KOPT-K1 (cell line): ENCODE measurements at regions not wholly inside any gene's neighbourhood (a gene's known extent, or its start where the extent isn't known, plus 50 kb on each side); places are given as distances from the start of the nearest gene placed in this dataset.

Experiments used
- H3K27ac ChIP-seq: fragments of 200-600 bp; sonication (generic); 2 replicates; pipeline ENCODE4 v1.5.1; 2016; ENCODE audit warnings: antibody characterized with exemption, mild to moderate bottlenecking, low read depth, low read length; ENCODE audit not compliant: poor library complexity, severe bottlenecking
- H3K36me3 ChIP-seq: fragments of 200-600 bp; sonication (generic); 2 replicates; pipeline ENCODE4 v1.5.1; 2017; ENCODE audit warnings: antibody characterized with exemption, mild to moderate bottlenecking, low read length, moderate library complexity; ENCODE audit not compliant: insufficient read depth
- H3K9me3 ChIP-seq: fragments of 200-600 bp; sonication (generic); 2 replicates; pipeline ENCODE4 v1.5.1; 2017; ENCODE audit warnings: antibody characterized with exemption, low read length, mild to moderate bottlenecking; ENCODE audit not compliant: insufficient read depth, poor library complexity, severe bottlenecking

- Histone ChIP-seq H3K27ac (no peak overlapping the region), H3K36me3 (no peaks in the 10 kb centered on the region), H3K9me3 (no peaks in the 10 kb centered on the region)
These were observed 663.4 kb upstream of the TENM4 start for GRCh38 chr11:80104191-80104590.

- H3K36me3 ChIP-seq, result no peaks in the 10 kb centered on the region
- H3K27ac ChIP-seq, result no peak overlapping the region
- no peaks in the 10 kb centered on the region for H3K9me3 ChIP-seq
These were observed 662.5 kb upstream of the TENM4 start for GRCh38 chr11:80103142-80103859.

GRCh38 chr11:80097146-80097545 lies 656.3 kb upstream of the TENM4 start:
- no peaks in the 10 kb centered on the region for H3K9me3 ChIP-seq
- H3K36me3 ChIP-seq, result no peaks in the 10 kb centered on the region
- no peak overlapping the region for H3K27ac ChIP-seq

GRCh38 chr11:80096736-80097135 lies 655.9 kb upstream of the TENM4 start:
- H3K36me3 ChIP-seq, result no peaks in the 10 kb centered on the region

GRCh38 chr11:80086496-80087055 lies 645.7 kb upstream of the TENM4 start:
- H3K27ac ChIP-seq, result no peak overlapping the region
- no peaks in the 10 kb centered on the region for H3K9me3 ChIP-seq
- no peaks in the 10 kb centered on the region for H3K36me3 ChIP-seq

More at GRCh38 chr11:80096736-80097135, 655.9 kb upstream of the TENM4 start:
- Histone ChIP-seq H3K9me3 (no peaks in the 10 kb centered on the region), H3K27ac (no peak overlapping the region)

GRCh38 chr11:80085563-80085962 lies 644.7 kb upstream of the TENM4 start:
- H3K9me3 ChIP-seq, result no peaks in the 10 kb centered on the region
- no peaks in the 10 kb centered on the region for H3K36me3 ChIP-seq
- H3K27ac ChIP-seq, result no peak overlapping the region

- no peak overlapping the region for H3K27ac ChIP-seq
- no peaks in the 10 kb centered on the region for H3K36me3 ChIP-seq
- no peaks in the 10 kb centered on the region for H3K9me3 ChIP-seq
These were observed 643.8 kb upstream of the TENM4 start for GRCh38 chr11:80084608-80085007.

- Histone ChIP-seq H3K27ac (no peak overlapping the region), H3K9me3 (no peaks in the 10 kb centered on the region), H3K36me3 (no peaks in the 10 kb centered on the region)
These were observed 642.7 kb upstream of the TENM4 start for GRCh38 chr11:80083531-80083951.

- Histone ChIP-seq H3K36me3 (no peaks in the 10 kb centered on the region), H3K27ac (no peak overlapping the region), H3K9me3 (no peaks in the 10 kb centered on the region)
These were observed 641.6 kb upstream of the TENM4 start for GRCh38 chr11:80082406-80082805.

- Histone ChIP-seq H3K36me3 (no peaks in the 10 kb centered on the region), H3K9me3 (no peaks in the 10 kb centered on the region), H3K27ac (no peak overlapping the region)
These were observed 636.3 kb upstream of the TENM4 start for GRCh38 chr11:80077113-80077512.

- no peak overlapping the region for H3K27ac ChIP-seq
- no peaks in the 10 kb centered on the region for H3K36me3 ChIP-seq
- no peaks in the 10 kb centered on the region for H3K9me3 ChIP-seq
These were observed 634.0 kb upstream of the TENM4 start for GRCh38 chr11:80074837-80075236.

GRCh38 chr11:80066291-80066690 lies 625.5 kb upstream of the TENM4 start:
- Histone ChIP-seq H3K36me3 (no peaks in the 10 kb centered on the region), H3K9me3 (no peaks in the 10 kb centered on the region), H3K27ac (no peak overlapping the region)

GRCh38 chr11:80065086-80065485 lies 624.3 kb upstream of the TENM4 start:
- no peaks in the 10 kb centered on the region for H3K36me3 ChIP-seq
- no peaks in the 10 kb centered on the region for H3K9me3 ChIP-seq
- no peak overlapping the region for H3K27ac ChIP-seq

- no peak overlapping the region for H3K27ac ChIP-seq
- no peaks in the 10 kb centered on the region for H3K9me3 ChIP-seq
- H3K36me3 ChIP-seq, result no peaks in the 10 kb centered on the region
These were observed 620.2 kb upstream of the TENM4 start for GRCh38 chr11:80061056-80061455.

- Histone ChIP-seq H3K9me3 (no peaks in the 10 kb centered on the region), H3K27ac (no peak overlapping the region), H3K36me3 (no peaks in the 10 kb centered on the region)
These were observed 613.8 kb upstream of the TENM4 start for GRCh38 chr11:80054582-80055165.

- H3K27ac ChIP-seq, result no peak overlapping the region
- H3K9me3 ChIP-seq, result no peaks in the 10 kb centered on the region
- H3K36me3 ChIP-seq, result no peaks in the 10 kb centered on the region
These were observed 607.7 kb upstream of the TENM4 start for GRCh38 chr11:80048513-80048912.
